ENCODE measurements at regions not wholly inside any gene's neighbourhood (a gene's known extent, or its start where the extent isn't known, plus 50 kb on each side); places are given as distances from the start of the nearest gene placed in this dataset.

GRCh38 chr1:195482137-195482536 is 1126.1 kb downstream of the KCNT2 start:
- WGBS: 96% methylated on average over 6 of the region's 6 CpGs
- Histone ChIP-seq H3K27ac (ENCODE audit: low read depth in 1 of 2, low read length in 1 of 2) (no peak overlapping the region), H3K9me3 (ENCODE audit: control insufficient read depth in 2 of 2, insufficient read depth in 1 of 2, low read length in 1 of 2) (peaks cover 0 to 10% of the 10 kb centered on the region in 2 donors), H3K4me1 (ENCODE audit: control insufficient read depth in 2 of 2, insufficient read depth in 2 of 2, low read length in 2 of 2) (no peaks in the 10 kb centered on the region), H3K27me3 (ENCODE audit: control insufficient read depth in 2 of 2, insufficient read depth in 1 of 2, low read length in 1 of 2) (no peaks in the 10 kb centered on the region), H3K36me3 (ENCODE audit: control insufficient read depth in 2 of 2, insufficient read depth in 2 of 2, low read length in 1 of 2) (no peaks in the 10 kb centered on the region), H3K4me3 (ENCODE audit: low read length in 2 of 2) (no peak overlapping the region)
- DNase-seq (ENCODE audit: low read depth in 6 of 9, low spot score in 9 of 9): no peak

- Histone ChIP-seq H3K27me3 (ENCODE audit: control insufficient read depth in 2 of 2, insufficient read depth in 1 of 2, low read length in 1 of 2) (no peaks in the 10 kb centered on the region), H3K4me1 (ENCODE audit: control insufficient read depth in 2 of 2, insufficient read depth in 2 of 2, low read length in 2 of 2) (no peaks in the 10 kb centered on the region), H3K4me3 (ENCODE audit: low read length in 2 of 2) (no peak overlapping the region), H3K27ac (ENCODE audit: low read depth in 1 of 2, low read length in 1 of 2) (no peak overlapping the region), H3K36me3 (ENCODE audit: control insufficient read depth in 2 of 2, insufficient read depth in 2 of 2, low read length in 1 of 2) (no peaks in the 10 kb centered on the region), H3K9me3 (ENCODE audit: control insufficient read depth in 2 of 2, insufficient read depth in 1 of 2, low read length in 1 of 2) (peaks cover 0 to 10% of the 10 kb centered on the region in 2 donors)
- WGBS: 93% methylated on average over 3 of the region's 3 CpGs
- DNase-seq (ENCODE audit: low read depth in 6 of 9, low spot score in 9 of 9): no peak
Observed at GRCh38 chr1:195481293-195481692, 1126.9 kb downstream of the KCNT2 start.

GRCh38 chr1:195475568-195475967 is 1132.7 kb downstream of the KCNT2 start:
- H3K27ac ChIP-seq (ENCODE audit: low read depth in 1 of 2, low read length in 1 of 2): no peak overlapping the region
- 97% methylated on average over 1 of the region's 1 CpG for WGBS
- DNase-seq (ENCODE audit: low read depth in 6 of 9, low spot score in 9 of 9): no peak
- no peaks in the 10 kb centered on the region for H3K4me1 ChIP-seq (ENCODE audit: control insufficient read depth in 2 of 2, insufficient read depth in 2 of 2, low read length in 2 of 2)
- no peaks in the 10 kb centered on the region for H3K36me3 ChIP-seq (ENCODE audit: control insufficient read depth in 2 of 2, insufficient read depth in 2 of 2, low read length in 1 of 2)
- H3K9me3 ChIP-seq (ENCODE audit: control insufficient read depth in 2 of 2, insufficient read depth in 1 of 2, low read length in 1 of 2): no peaks in the 10 kb centered on the region
- H3K4me3 ChIP-seq (ENCODE audit: low read length in 2 of 2): no peak overlapping the region
- H3K27me3 ChIP-seq (ENCODE audit: control insufficient read depth in 2 of 2, insufficient read depth in 1 of 2, low read length in 1 of 2): no peaks in the 10 kb centered on the region

GRCh38 chr1:195472291-195472690 is 1135.9 kb downstream of the KCNT2 start:
- Histone ChIP-seq H3K27me3 (ENCODE audit: control insufficient read depth in 2 of 2, insufficient read depth in 1 of 2, low read length in 1 of 2) (no peaks in the 10 kb centered on the region), H3K4me3 (ENCODE audit: low read length in 2 of 2) (no peak overlapping the region), H3K36me3 (ENCODE audit: control insufficient read depth in 2 of 2, insufficient read depth in 2 of 2, low read length in 1 of 2) (no peaks in the 10 kb centered on the region), H3K9me3 (ENCODE audit: control insufficient read depth in 2 of 2, insufficient read depth in 1 of 2, low read length in 1 of 2) (no peaks in the 10 kb centered on the region), H3K4me1 (ENCODE audit: control insufficient read depth in 2 of 2, insufficient read depth in 2 of 2, low read length in 2 of 2) (no peaks in the 10 kb centered on the region), H3K27ac (ENCODE audit: low read depth in 1 of 2, low read length in 1 of 2) (no peak overlapping the region)
- no peak for DNase-seq (ENCODE audit: low read depth in 6 of 9, low spot score in 9 of 9)
- 71% methylated on average over 4 of the region's 4 CpGs for WGBS

GRCh38 chr1:195466639-195467038 is 1141.6 kb downstream of the KCNT2 start:
- H3K27ac ChIP-seq (ENCODE audit: low read depth in 1 of 2, low read length in 1 of 2): no peak overlapping the region
- DNase-seq (ENCODE audit: low read depth in 6 of 9, low spot score in 9 of 9): no peak
- H3K36me3 ChIP-seq (ENCODE audit: control insufficient read depth in 2 of 2, insufficient read depth in 2 of 2, low read length in 1 of 2): no peaks in the 10 kb centered on the region
- WGBS: 68% methylated on average over 1 of the region's 1 CpG
- no peak overlapping the region for H3K4me3 ChIP-seq (ENCODE audit: low read length in 2 of 2)
- H3K9me3 ChIP-seq (ENCODE audit: control insufficient read depth in 2 of 2, insufficient read depth in 1 of 2, low read length in 1 of 2): no peaks in the 10 kb centered on the region
- H3K27me3 ChIP-seq (ENCODE audit: control insufficient read depth in 2 of 2, insufficient read depth in 1 of 2, low read length in 1 of 2): no peaks in the 10 kb centered on the region
- no peaks in the 10 kb centered on the region for H3K4me1 ChIP-seq (ENCODE audit: control insufficient read depth in 2 of 2, insufficient read depth in 2 of 2, low read length in 2 of 2)

- no peak for DNase-seq (ENCODE audit: low read depth in 6 of 9, low spot score in 9 of 9)
- Histone ChIP-seq H3K36me3 (ENCODE audit: control insufficient read depth in 2 of 2, insufficient read depth in 2 of 2, low read length in 1 of 2) (no peaks in the 10 kb centered on the region), H3K27ac (ENCODE audit: low read depth in 1 of 2, low read length in 1 of 2) (no peak overlapping the region), H3K4me3 (ENCODE audit: low read length in 2 of 2) (no peak overlapping the region), H3K27me3 (ENCODE audit: control insufficient read depth in 2 of 2, insufficient read depth in 1 of 2, low read length in 1 of 2) (no peaks in the 10 kb centered on the region), H3K9me3 (ENCODE audit: control insufficient read depth in 2 of 2, insufficient read depth in 1 of 2, low read length in 1 of 2) (no peaks in the 10 kb centered on the region), H3K4me1 (ENCODE audit: control insufficient read depth in 2 of 2, insufficient read depth in 2 of 2, low read length in 2 of 2) (no peaks in the 10 kb centered on the region)
Observed at GRCh38 chr1:195462646-195463045, 1145.6 kb downstream of the KCNT2 start.

- no peaks in the 10 kb centered on the region for H3K27me3 ChIP-seq (ENCODE audit: control insufficient read depth in 2 of 2, insufficient read depth in 1 of 2, low read length in 1 of 2)
- 93% methylated on average over 2 of the region's 2 CpGs for WGBS
Observed at GRCh38 chr1:195462152-195462551, 1146.1 kb downstream of the KCNT2 start.

GRCh38 chr1:195458365-195458764 is 1149.9 kb downstream of the KCNT2 start:
- Histone ChIP-seq H3K27me3 (ENCODE audit: control insufficient read depth in 2 of 2, insufficient read depth in 1 of 2, low read length in 1 of 2) (no peaks in the 10 kb centered on the region), H3K36me3 (ENCODE audit: control insufficient read depth in 2 of 2, insufficient read depth in 2 of 2, low read length in 1 of 2) (no peaks in the 10 kb centered on the region), H3K4me3 (ENCODE audit: low read length in 2 of 2) (no peak overlapping the region), H3K27ac (ENCODE audit: low read depth in 1 of 2, low read length in 1 of 2) (no peak overlapping the region), H3K4me1 (ENCODE audit: control insufficient read depth in 2 of 2, insufficient read depth in 2 of 2, low read length in 2 of 2) (no peaks in the 10 kb centered on the region), H3K9me3 (ENCODE audit: control insufficient read depth in 2 of 2, insufficient read depth in 1 of 2, low read length in 1 of 2) (no peaks in the 10 kb centered on the region)
- DNase-seq (ENCODE audit: low read depth in 6 of 9, low spot score in 9 of 9): no peak

More at GRCh38 chr1:195462152-195462551, 1146.1 kb downstream of the KCNT2 start:
- H3K4me3 ChIP-seq (ENCODE audit: low read length in 2 of 2): no peak overlapping the region
- DNase-seq (ENCODE audit: low read depth in 6 of 9, low spot score in 9 of 9): no peak
- H3K36me3 ChIP-seq (ENCODE audit: control insufficient read depth in 2 of 2, insufficient read depth in 2 of 2, low read length in 1 of 2): no peaks in the 10 kb centered on the region
- no peaks in the 10 kb centered on the region for H3K4me1 ChIP-seq (ENCODE audit: control insufficient read depth in 2 of 2, insufficient read depth in 2 of 2, low read length in 2 of 2)
- no peaks in the 10 kb centered on the region for H3K9me3 ChIP-seq (ENCODE audit: control insufficient read depth in 2 of 2, insufficient read depth in 1 of 2, low read length in 1 of 2)
- H3K27ac ChIP-seq (ENCODE audit: low read depth in 1 of 2, low read length in 1 of 2): no peak overlapping the region

- DNase-seq (ENCODE audit: low read depth in 6 of 9, low spot score in 9 of 9): no peak
- Histone ChIP-seq H3K36me3 (ENCODE audit: control insufficient read depth in 2 of 2, insufficient read depth in 2 of 2, low read length in 1 of 2) (no peaks in the 10 kb centered on the region), H3K9me3 (ENCODE audit: control insufficient read depth in 2 of 2, insufficient read depth in 1 of 2, low read length in 1 of 2) (no peaks in the 10 kb centered on the region), H3K4me3 (ENCODE audit: low read length in 2 of 2) (no peak overlapping the region), H3K27me3 (ENCODE audit: control insufficient read depth in 2 of 2, insufficient read depth in 1 of 2, low read length in 1 of 2) (no peaks in the 10 kb centered on the region), H3K27ac (ENCODE audit: low read depth in 1 of 2, low read length in 1 of 2) (no peak overlapping the region), H3K4me1 (ENCODE audit: control insufficient read depth in 2 of 2, insufficient read depth in 2 of 2, low read length in 2 of 2) (no peaks in the 10 kb centered on the region)
- 69% methylated on average over 2 of the region's 2 CpGs for WGBS
Observed at GRCh38 chr1:195450794-195451193, 1157.4 kb downstream of the KCNT2 start.

GRCh38 chr1:195439661-195440060 is 1168.6 kb downstream of the KCNT2 start:
- H3K36me3 ChIP-seq (ENCODE audit: control insufficient read depth in 2 of 2, insufficient read depth in 2 of 2, low read length in 1 of 2): no peaks in the 10 kb centered on the region
- H3K4me1 ChIP-seq (ENCODE audit: control insufficient read depth in 2 of 2, insufficient read depth in 2 of 2, low read length in 2 of 2): no peaks in the 10 kb centered on the region
- no peak overlapping the region for H3K4me3 ChIP-seq (ENCODE audit: low read length in 2 of 2)
- 91% methylated on average over 2 of the region's 2 CpGs for WGBS
- H3K9me3 ChIP-seq (ENCODE audit: control insufficient read depth in 2 of 2, insufficient read depth in 1 of 2, low read length in 1 of 2): peaks cover 0 to 3% of the 10 kb centered on the region in 2 donors
- DNase-seq (ENCODE audit: low read depth in 6 of 9, low spot score in 9 of 9): no peak
- H3K27ac ChIP-seq (ENCODE audit: low read depth in 1 of 2, low read length in 1 of 2): no peak overlapping the region
- H3K27me3 ChIP-seq (ENCODE audit: control insufficient read depth in 2 of 2, insufficient read depth in 1 of 2, low read length in 1 of 2): no peaks in the 10 kb centered on the region
